IMR-90 (cell line): ENCODE measurements at regions not wholly inside any gene's neighbourhood (a gene's known extent, or its start where the extent isn't known, plus 50 kb on each side); places are given as distances from the start of the nearest gene placed in this dataset.

Experiments
- ATAC-seq: fragments of 200-7000 bp; cut with Tn5 transposase; 2 replicates; pipeline ENCODE4 v1.9.1; 2020; ENCODE audit warnings: low read depth, mild to moderate bottlenecking, moderate library complexity
- BruUV-seq: library from RNA; stranded (reverse); fragments of 400-500 nt; replicated peaks from 2 replicates; lab custom pipeline; 2021; lab: Mats Ljungman, UMichigan
- CTCF ChIA-PET: fragments of 300-600 bp; formaldehyde crosslinking; extraction: SDS; loops from one replicate; lab custom pipeline; 2021; ENCODE audit warnings: antibody characterized with exemption; lab: Yijun Ruan, JAX
- POLR2A ChIA-PET: fragments of 300-600 bp; sonication (Branson Sonifier 250); formaldehyde crosslinking; loops from one replicate; lab custom pipeline; 2022; ENCODE audit warnings: antibody characterized with exemption; ENCODE audit not compliant: unreplicated experiment; lab: Charles Lee
- DNase-seq: peaks from one replicate; pipeline ENCODE4 v3.0.0; 2013
- H2AFZ ChIP-seq: replicated peaks from 2 replicates; pipeline ENCODE3; 2013; ENCODE audit warnings: low read length, mild to moderate bottlenecking; ENCODE audit not compliant: poor library complexity
- H2AK5ac ChIP-seq: 2 replicates; pipeline ENCODE4 v1.6.1; 2013; ENCODE audit warnings: low read depth, low read length, inconsistent platforms
- H2AK9ac ChIP-seq: replicated peaks from 2 replicates; pipeline ENCODE3; 2013; ENCODE audit warnings: mild to moderate bottlenecking, low read depth, low read length, moderate library complexity; ENCODE audit not compliant: poor library complexity
- H2BK120ac ChIP-seq: 2 replicates; pipeline ENCODE4 v1.6.1; 2013; ENCODE audit warnings: low read depth, low read length, inconsistent platforms
- H2BK15ac ChIP-seq: 3 replicates; pipeline ENCODE4 v1.6.1; 2013; ENCODE audit warnings: low read depth, low read length, inconsistent platforms
- H2BK20ac ChIP-seq: 2 replicates; pipeline ENCODE4 v1.6.1; 2013; ENCODE audit warnings: low read depth, mild to moderate bottlenecking, inconsistent platforms, low read length, moderate library complexity
- H2BK5ac ChIP-seq: 2 replicates; pipeline ENCODE4 v1.6.1; 2013; ENCODE audit warnings: mild to moderate bottlenecking, low read depth, low read length, inconsistent platforms; ENCODE audit not compliant: poor library complexity, severe bottlenecking
- H3K14ac ChIP-seq: replicated peaks from 2 replicates; pipeline ENCODE4 v1.6.1; 2013; ENCODE audit warnings: low read depth, low read length, inconsistent platforms
- H3K18ac ChIP-seq: 2 replicates; pipeline ENCODE4 v1.6.1; 2013; ENCODE audit warnings: low read depth, low read length, control low read depth
- H3K23ac ChIP-seq: 2 replicates; pipeline ENCODE4 v1.6.1; 2013; ENCODE audit warnings: low read depth, low read length, inconsistent platforms
- H3K27ac ChIP-seq: 2 replicates; pipeline ENCODE4 v1.5.1; 2013; ENCODE audit warnings: mild to moderate bottlenecking, control low read depth, low read length; ENCODE audit not compliant: insufficient read depth
- H3K27me3 ChIP-seq: 2 replicates; pipeline ENCODE4 v1.6.1; 2013; ENCODE audit warnings: low read length; ENCODE audit not compliant: control insufficient read depth, insufficient read depth
- H3K36me3 ChIP-seq: 2 replicates; pipeline ENCODE4 v1.6.1; 2013; ENCODE audit warnings: low read length, mixed read lengths; ENCODE audit not compliant: control insufficient read depth, insufficient read depth
- H3K4ac ChIP-seq: 2 replicates; pipeline ENCODE4 v1.6.1; 2013; ENCODE audit warnings: low read depth, low read length, inconsistent platforms
- H3K4me1 ChIP-seq: 2 replicates; pipeline ENCODE4 v1.6.1; 2013; ENCODE audit warnings: low read length, mixed read lengths; ENCODE audit not compliant: control insufficient read depth, insufficient read depth
- H3K4me2 ChIP-seq: 2 replicates; pipeline ENCODE4 v1.6.1; 2013; ENCODE audit warnings: low read depth, mild to moderate bottlenecking, control low read depth, low read length, moderate library complexity
- H3K4me3 ChIP-seq: 2 replicates; pipeline ENCODE4 v1.5.1; 2013; ENCODE audit warnings: low read depth, mild to moderate bottlenecking, control low read depth, low read length, moderate library complexity; ENCODE audit not compliant: insufficient read depth
- H3K56ac ChIP-seq: 2 replicates; pipeline ENCODE4 v1.6.1; 2013; ENCODE audit warnings: low read length, inconsistent platforms; ENCODE audit not compliant: insufficient read depth; ENCODE audit errors: extremely low read depth
- H3K79me1 ChIP-seq, 2 experiments: 2 replicates each; pipeline ENCODE4 v1.6.1; 2013; ENCODE audit warnings: low read length in 2 of 2, inconsistent platforms in 1 of 2, low read depth in 1 of 2
- H3K9ac ChIP-seq: 2 replicates; pipeline ENCODE4 v1.6.1; 2013; ENCODE audit warnings: low read depth, low read length, control low read depth
- H3K9me1 ChIP-seq: 2 replicates; pipeline ENCODE4 v1.6.1; 2013; ENCODE audit warnings: low read length, inconsistent platforms; ENCODE audit not compliant: insufficient read depth
- H3K9me3 ChIP-seq: 2 replicates; pipeline ENCODE4 v1.6.1; 2013; ENCODE audit warnings: low read length; ENCODE audit not compliant: control insufficient read depth, insufficient read depth
- H4K20me1 ChIP-seq: 2 replicates; pipeline ENCODE4 v1.6.1; 2013; ENCODE audit warnings: low read length, inconsistent platforms; ENCODE audit not compliant: insufficient read depth
- H4K5ac ChIP-seq: 2 replicates; pipeline ENCODE4 v1.6.1; 2013; ENCODE audit warnings: mild to moderate bottlenecking, low read depth, low read length, control low read depth
- H4K8ac ChIP-seq, 2 experiments: 2 replicates each; pipeline ENCODE4 v1.6.1; 2013; ENCODE audit warnings: low read depth in 2 of 2, low read length in 2 of 2, control low read depth in 1 of 2, inconsistent platforms in 1 of 2
- H4K91ac ChIP-seq: 2 replicates; pipeline ENCODE4 v1.6.1; 2013; ENCODE audit warnings: low read depth, low read length, inconsistent platforms; ENCODE audit not compliant: insufficient read depth
- BHLHE40 ChIP-seq: fragments of 150-350 bp; IDR thresholded peaks from 2 replicates; pipeline ENCODE4 v1.6.1; 2016; ENCODE audit warnings: mild to moderate bottlenecking, low read depth, low read length
- CEBPB ChIP-seq: IDR thresholded peaks from 2 replicates; pipeline ENCODE4 v1.6.1; 2012; ENCODE audit warnings: low read depth, low read length, improper control_type of control experiment
- CHD1 ChIP-seq: IDR thresholded peaks from 2 replicates; pipeline ENCODE4 v1.6.1; 2012; ENCODE audit warnings: low read depth, low read length, improper control_type of control experiment
- FOS ChIP-seq: fragments of 150-350 bp; IDR thresholded peaks from 2 replicates; pipeline ENCODE4 v1.6.1; 2016; ENCODE audit warnings: low read depth, low read length
- MAFK ChIP-seq: IDR thresholded peaks from 2 replicates; pipeline ENCODE4 v1.6.1; 2012; ENCODE audit warnings: low read depth, low read length, improper control_type of control experiment
- MAZ ChIP-seq: IDR thresholded peaks from 2 replicates; pipeline ENCODE4 v1.6.1; 2012; ENCODE audit warnings: low read depth, mild to moderate bottlenecking, low read length, improper control_type of control experiment, moderate library complexity, borderline replicate concordance
- MXI1 ChIP-seq: IDR thresholded peaks from 2 replicates; pipeline ENCODE4 v1.6.1; 2012; ENCODE audit warnings: low read depth, mild to moderate bottlenecking, low read length, moderate library complexity, borderline replicate concordance
- POLR2A ChIP-seq: IDR thresholded peaks from 2 replicates; pipeline ENCODE4 v1.6.1; 2012; ENCODE audit warnings: mild to moderate bottlenecking, low read depth, low read length
- RAD21 ChIP-seq: IDR thresholded peaks from 2 replicates; pipeline ENCODE4 v1.6.1; 2012; ENCODE audit warnings: low read length, improper control_type of control experiment
- RCOR1 ChIP-seq: IDR thresholded peaks from 2 replicates; pipeline ENCODE4 v1.6.1; 2012; ENCODE audit warnings: mild to moderate bottlenecking, low read length, improper control_type of control experiment; ENCODE audit not compliant: insufficient replicate concordance
- RFX5 ChIP-seq: IDR thresholded peaks from 2 replicates; pipeline ENCODE4 v1.8.0; 2012; ENCODE audit warnings: low read depth, mild to moderate bottlenecking, low read length, moderate library complexity
- WGBS, 2 experiments: methylation state at CpG; one replicate each; pipeline versions ENCODE4 v1.1.5 to v1.1.7; 2013; ENCODE audit warnings: missing lambda C conversion rate in 2 of 2; ENCODE audit not compliant: insufficient read length in 1 of 2; ENCODE audit errors: extremely low coverage in 2 of 2; 5-methylcytosine and 5-hydroxymethylcytosine counted together
- dilution Hi-C: fragments of 300-500 bp; cut with HindIII; formaldehyde crosslinking; loops from one replicate; pipeline ENCODE4 v1.14.3; 2018; ENCODE audit warnings: low sequenced_read_pairs; ENCODE audit not compliant: unreplicated experiment
- in situ Hi-C: fragments of 300-500 bp; cut with MboI; formaldehyde crosslinking; loops from 3 replicates; pipeline ENCODE4 v1.14.3; 2019; ENCODE audit warnings: low sequenced_read_pairs, inconsistent platforms, mixed read lengths
- intact Hi-C: fragments of 100-400 bp; cut with micrococcal nuclease; formaldehyde crosslinking; loops from 2 replicates; pipeline ENCODE4 v1.10.0; 2022
- TF ChIP-seq, protein P1 (sequence below): fragments of 150-350 bp; IDR thresholded peaks from 2 replicates; pipeline ENCODE4 v1.6.1; 2016; ENCODE audit warnings: low read depth, mild to moderate bottlenecking, low read length, moderate library complexity, borderline replicate concordance
- TF ChIP-seq, protein P2 (sequence below): conservative IDR thresholded peaks from 2 replicates; pipeline ENCODE4 v1.5.1; 2012; ENCODE audit warnings: mild to moderate bottlenecking, low read depth, low read length, improper control_type of control experiment
- TF ChIP-seq, protein P3 (sequence below): fragments of 150-350 bp; IDR thresholded peaks from 2 replicates; pipeline ENCODE4 v1.6.1; 2017; ENCODE audit warnings: mild to moderate bottlenecking, antibody characterized with exemption, low read length, low read depth

DNA sequence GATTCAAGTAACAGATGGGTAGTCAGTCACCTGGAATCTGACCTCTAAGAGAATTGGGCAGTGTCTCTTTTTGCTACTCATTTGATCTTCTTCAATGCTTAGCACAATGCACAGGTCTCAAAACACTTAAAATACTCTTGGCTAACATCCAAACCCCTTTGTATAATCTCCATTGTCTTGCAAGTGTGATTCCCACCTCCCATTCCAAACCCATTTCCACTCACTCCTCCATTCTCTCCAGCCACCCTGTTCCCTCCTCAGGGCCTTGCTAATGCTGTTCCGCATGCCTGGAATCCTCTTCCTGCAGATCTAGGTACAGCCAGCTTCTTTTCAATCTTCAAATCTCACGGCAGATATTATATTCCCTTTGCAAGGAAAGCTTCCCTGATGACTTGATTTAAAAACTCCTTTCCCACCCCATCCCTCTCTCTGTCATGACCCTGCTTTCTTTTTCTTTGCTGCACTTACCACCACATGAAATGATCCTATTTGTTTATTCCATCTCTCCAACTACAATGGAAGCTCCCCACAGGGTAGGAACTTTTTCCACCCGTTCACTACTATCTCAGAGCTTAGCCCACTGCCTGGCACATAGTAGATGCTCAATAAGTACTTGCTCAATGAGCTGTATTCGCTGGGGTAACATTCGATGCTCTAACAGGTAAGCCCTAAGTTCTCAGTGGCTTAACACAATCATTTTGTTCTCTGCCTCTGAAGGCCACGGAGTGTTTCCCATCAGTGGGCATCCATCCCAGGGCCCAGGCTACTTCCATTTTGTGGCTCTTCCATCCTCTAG, 121.7 kb downstream of the MN1 start:
- H3K79me1 ChIP-seq: no peaks in the 10 kb centered on the region
- no peak overlapping the region for H3K14ac ChIP-seq
- H4K20me1 ChIP-seq: no peaks in the 10 kb centered on the region
- H2AK5ac ChIP-seq: no peak overlapping the region
- no peaks in the 10 kb centered on the region for H3K9me1 ChIP-seq
- in situ Hi-C loops: no loop called here
- POLR2A ChIA-PET: no interaction called here
- no peaks in the 10 kb centered on the region for H3K4me1 ChIP-seq
- dilution Hi-C loops: no loop called here
- no peak overlapping the region for H3K27ac ChIP-seq
- CTCF ChIA-PET: no interaction called here
- DNase-seq (no peak), ATAC-seq (no peak)
- no TSS peak for BruUV-seq
- H2AK9ac ChIP-seq: no peak overlapping the region
- no peak overlapping the region for H3K4me3 ChIP-seq
- no peak overlapping the region for H2BK5ac ChIP-seq
- no peak for TF ChIP-seq FOS
- TF ChIP-seq POLR2A: no peak
- no peak for TF ChIP-seq CHD1
- TF ChIP-seq, protein P1, sequence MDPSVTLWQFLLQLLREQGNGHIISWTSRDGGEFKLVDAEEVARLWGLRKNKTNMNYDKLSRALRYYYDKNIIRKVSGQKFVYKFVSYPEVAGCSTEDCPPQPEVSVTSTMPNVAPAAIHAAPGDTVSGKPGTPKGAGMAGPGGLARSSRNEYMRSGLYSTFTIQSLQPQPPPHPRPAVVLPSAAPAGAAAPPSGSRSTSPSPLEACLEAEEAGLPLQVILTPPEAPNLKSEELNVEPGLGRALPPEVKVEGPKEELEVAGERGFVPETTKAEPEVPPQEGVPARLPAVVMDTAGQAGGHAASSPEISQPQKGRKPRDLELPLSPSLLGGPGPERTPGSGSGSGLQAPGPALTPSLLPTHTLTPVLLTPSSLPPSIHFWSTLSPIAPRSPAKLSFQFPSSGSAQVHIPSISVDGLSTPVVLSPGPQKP: no peak
- TF ChIP-seq MAZ: no peak
- TF ChIP-seq RAD21: no peak
- TF ChIP-seq BHLHE40: no peak
- TF ChIP-seq RCOR1: no peak
- no peak for TF ChIP-seq MXI1
- TF ChIP-seq, protein P2, sequence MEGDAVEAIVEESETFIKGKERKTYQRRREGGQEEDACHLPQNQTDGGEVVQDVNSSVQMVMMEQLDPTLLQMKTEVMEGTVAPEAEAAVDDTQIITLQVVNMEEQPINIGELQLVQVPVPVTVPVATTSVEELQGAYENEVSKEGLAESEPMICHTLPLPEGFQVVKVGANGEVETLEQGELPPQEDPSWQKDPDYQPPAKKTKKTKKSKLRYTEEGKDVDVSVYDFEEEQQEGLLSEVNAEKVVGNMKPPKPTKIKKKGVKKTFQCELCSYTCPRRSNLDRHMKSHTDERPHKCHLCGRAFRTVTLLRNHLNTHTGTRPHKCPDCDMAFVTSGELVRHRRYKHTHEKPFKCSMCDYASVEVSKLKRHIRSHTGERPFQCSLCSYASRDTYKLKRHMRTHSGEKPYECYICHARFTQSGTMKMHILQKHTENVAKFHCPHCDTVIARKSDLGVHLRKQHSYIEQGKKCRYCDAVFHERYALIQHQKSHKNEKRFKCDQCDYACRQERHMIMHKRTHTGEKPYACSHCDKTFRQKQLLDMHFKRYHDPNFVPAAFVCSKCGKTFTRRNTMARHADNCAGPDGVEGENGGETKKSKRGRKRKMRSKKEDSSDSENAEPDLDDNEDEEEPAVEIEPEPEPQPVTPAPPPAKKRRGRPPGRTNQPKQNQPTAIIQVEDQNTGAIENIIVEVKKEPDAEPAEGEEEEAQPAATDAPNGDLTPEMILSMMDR: no peak
- TF ChIP-seq, protein P3, sequence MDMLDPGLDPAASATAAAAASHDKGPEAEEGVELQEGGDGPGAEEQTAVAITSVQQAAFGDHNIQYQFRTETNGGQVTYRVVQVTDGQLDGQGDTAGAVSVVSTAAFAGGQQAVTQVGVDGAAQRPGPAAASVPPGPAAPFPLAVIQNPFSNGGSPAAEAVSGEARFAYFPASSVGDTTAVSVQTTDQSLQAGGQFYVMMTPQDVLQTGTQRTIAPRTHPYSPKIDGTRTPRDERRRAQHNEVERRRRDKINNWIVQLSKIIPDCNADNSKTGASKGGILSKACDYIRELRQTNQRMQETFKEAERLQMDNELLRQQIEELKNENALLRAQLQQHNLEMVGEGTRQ: no peak
- TF ChIP-seq RFX5: no peak
- TF ChIP-seq CEBPB: no peak
- TF ChIP-seq MAFK: no peak
- intact Hi-C loops: no loop called here
- H4K8ac ChIP-seq: no peak overlapping the region
- H2AFZ ChIP-seq: no peak overlapping the region
- H4K91ac ChIP-seq: no peak overlapping the region
- no peak overlapping the region for H3K4me2 ChIP-seq
- H3K18ac ChIP-seq: no peak overlapping the region
- H3K9ac ChIP-seq: no peak overlapping the region
- no peak overlapping the region for H2BK15ac ChIP-seq
- H3K27me3 ChIP-seq: peaks cover 62% of the 10 kb centered on the region
- no peak overlapping the region for H4K5ac ChIP-seq
- H3K56ac ChIP-seq: no peak overlapping the region
- no peak overlapping the region for H3K23ac ChIP-seq
- WGBS, 2 experiments: 71% methylated on average over 4 of the region's 6 CpGs; no CpG with 5 or more reads in 1 of the 2 experiments
- H3K36me3 ChIP-seq: no peaks in the 10 kb centered on the region
- H2BK120ac ChIP-seq: no peak overlapping the region
- no peak overlapping the region for H3K4ac ChIP-seq
- peaks cover 2% of the 10 kb centered on the region; the same call in 1 of the 2 replicates for H3K9me3 ChIP-seq
- H2BK20ac ChIP-seq: no peak overlapping the region
